Activated naive CD4-positive, alpha-beta T cell treated with anti-CD3 and anti-CD28 coated beads, Interleukin-2, amount 50 U/mL, for 24 hours (primary cell): ENCODE measurements at regions not wholly inside any gene's neighbourhood (a gene's known extent, or its start where the extent isn't known, plus 50 kb on each side); places are given as distances from the start of the nearest gene placed in this dataset.
"Not testable (repeated sequence)": the region's sequence is repeated elsewhere in the genome, so short reads cannot be mapped to it uniquely, and the experiment has no call there.

Experiments used
- H3K27ac Mint-ChIP-seq: one replicate; pipeline ENCODE4 v1.8.0; 2021; ENCODE audit warnings: mild to moderate bottlenecking, mixed read lengths
- H3K27me3 Mint-ChIP-seq: one replicate; pipeline ENCODE4 v1.8.0; 2021; ENCODE audit warnings: mixed read lengths
- H3K36me3 Mint-ChIP-seq: one replicate; pipeline ENCODE4 v1.8.0; 2021; ENCODE audit warnings: mixed read lengths
- H3K4me1 Mint-ChIP-seq: one replicate; pipeline ENCODE4 v1.8.0; 2021; ENCODE audit warnings: mixed read lengths
- H3K4me3 Mint-ChIP-seq: one replicate; pipeline ENCODE4 v1.8.0; 2021; ENCODE audit warnings: mild to moderate bottlenecking, mixed read lengths
- H3K9me3 Mint-ChIP-seq: one replicate; pipeline ENCODE4 v1.8.0; 2021; ENCODE audit warnings: mixed read lengths

GRCh38 chr14:66239589-66239988 is 246.6 kb upstream of the CCDC196 start:
- H3K27ac Mint-ChIP-seq, result no peak overlapping the region
- H3K4me3 Mint-ChIP-seq, result no peak overlapping the region
- no peaks in the 10 kb centered on the region for H3K36me3 Mint-ChIP-seq
- H3K4me1 Mint-ChIP-seq, result no peaks in the 10 kb centered on the region
- H3K9me3 Mint-ChIP-seq, result no peaks in the 10 kb centered on the region
- H3K27me3 Mint-ChIP-seq, result peaks cover 5% of the 10 kb centered on the region

- Mint-ChIP-seq H3K27ac (no peak overlapping the region), H3K4me3 (no peak overlapping the region), H3K9me3 (no peaks in the 10 kb centered on the region), H3K27me3 (peaks cover 5% of the 10 kb centered on the region), H3K36me3 (no peaks in the 10 kb centered on the region), H3K4me1 (no peaks in the 10 kb centered on the region)
Measured at GRCh38 chr14:66240105-66240504, 246.1 kb upstream of the CCDC196 start.

- no peaks in the 10 kb centered on the region for H3K4me1 Mint-ChIP-seq
- no peaks in the 10 kb centered on the region for H3K9me3 Mint-ChIP-seq
- no peak overlapping the region for H3K4me3 Mint-ChIP-seq
- H3K27me3 Mint-ChIP-seq, result peaks cover 4% of the 10 kb centered on the region
- no peak overlapping the region for H3K27ac Mint-ChIP-seq
- H3K36me3 Mint-ChIP-seq, result no peaks in the 10 kb centered on the region
Measured at GRCh38 chr14:66242001-66242400, 244.2 kb upstream of the CCDC196 start.

- no peaks in the 10 kb centered on the region for H3K4me1 Mint-ChIP-seq
- no peak overlapping the region for H3K27ac Mint-ChIP-seq
- H3K27me3 Mint-ChIP-seq, result no peaks in the 10 kb centered on the region
- H3K4me3 Mint-ChIP-seq, result no peak overlapping the region
- no peaks in the 10 kb centered on the region for H3K9me3 Mint-ChIP-seq
- H3K36me3 Mint-ChIP-seq, result no peaks in the 10 kb centered on the region
Measured at GRCh38 chr14:66244834-66245233, 241.3 kb upstream of the CCDC196 start.

GRCh38 chr14:66247662-66248193 is 238.4 kb upstream of the CCDC196 start:
- Mint-ChIP-seq H3K4me1 (no peaks in the 10 kb centered on the region), H3K36me3 (no peaks in the 10 kb centered on the region), H3K27ac (no peak overlapping the region), H3K27me3 (no peaks in the 10 kb centered on the region), H3K4me3 (no peak overlapping the region), H3K9me3 (no peaks in the 10 kb centered on the region)

GRCh38 chr14:66248256-66248655 is 237.9 kb upstream of the CCDC196 start:
- Mint-ChIP-seq H3K36me3 (no peaks in the 10 kb centered on the region), H3K4me1 (no peaks in the 10 kb centered on the region), H3K27ac (no peak overlapping the region), H3K9me3 (no peaks in the 10 kb centered on the region), H3K4me3 (no peak overlapping the region), H3K27me3 (no peaks in the 10 kb centered on the region)

- no peaks in the 10 kb centered on the region for H3K9me3 Mint-ChIP-seq
- no peaks in the 10 kb centered on the region for H3K4me1 Mint-ChIP-seq
- no peak overlapping the region for H3K27ac Mint-ChIP-seq
- no peaks in the 10 kb centered on the region for H3K27me3 Mint-ChIP-seq
- H3K36me3 Mint-ChIP-seq, result no peaks in the 10 kb centered on the region
- H3K4me3 Mint-ChIP-seq, result no peak overlapping the region
Measured at GRCh38 chr14:66249544-66249943, 236.6 kb upstream of the CCDC196 start.

- no peaks in the 10 kb centered on the region for H3K9me3 Mint-ChIP-seq
- no peak overlapping the region for H3K4me3 Mint-ChIP-seq
- H3K36me3 Mint-ChIP-seq, result no peaks in the 10 kb centered on the region
- H3K27ac Mint-ChIP-seq, result no peak overlapping the region
- no peaks in the 10 kb centered on the region for H3K4me1 Mint-ChIP-seq
- no peaks in the 10 kb centered on the region for H3K27me3 Mint-ChIP-seq
Measured at GRCh38 chr14:66254038-66254437, 232.1 kb upstream of the CCDC196 start.

GRCh38 chr14:66268802-66269334 is 217.3 kb upstream of the CCDC196 start:
- peaks cover 3% of the 10 kb centered on the region for H3K36me3 Mint-ChIP-seq
- no peaks in the 10 kb centered on the region for H3K9me3 Mint-ChIP-seq
- H3K4me3 Mint-ChIP-seq, result no peak overlapping the region
- no peak overlapping the region for H3K27ac Mint-ChIP-seq
- H3K27me3 Mint-ChIP-seq, result peaks cover 1% of the 10 kb centered on the region
- no peaks in the 10 kb centered on the region for H3K4me1 Mint-ChIP-seq

GRCh38 chr14:66272221-66272620 is 213.9 kb upstream of the CCDC196 start:
- H3K36me3 Mint-ChIP-seq, result peaks cover 3% of the 10 kb centered on the region
- H3K4me3 Mint-ChIP-seq, result no peak overlapping the region
- H3K27me3 Mint-ChIP-seq, result peaks cover 3% of the 10 kb centered on the region
- no peak overlapping the region for H3K27ac Mint-ChIP-seq
- no peaks in the 10 kb centered on the region for H3K9me3 Mint-ChIP-seq
- H3K4me1 Mint-ChIP-seq, result no peaks in the 10 kb centered on the region

GRCh38 chr14:66273261-66273832 is 212.8 kb upstream of the CCDC196 start:
- Mint-ChIP-seq H3K27me3 (peaks cover 3% of the 10 kb centered on the region), H3K27ac (no peak overlapping the region), H3K36me3 (peaks cover 3% of the 10 kb centered on the region), H3K4me3 (no peak overlapping the region), H3K9me3 (no peaks in the 10 kb centered on the region), H3K4me1 (no peaks in the 10 kb centered on the region)

- not testable (repeated sequence) for H3K4me1 Mint-ChIP-seq, H3K9me3 Mint-ChIP-seq, H3K27me3 Mint-ChIP-seq, H3K4me3 Mint-ChIP-seq, H3K36me3 Mint-ChIP-seq, H3K27ac Mint-ChIP-seq
Measured at GRCh38 chr14:66278418-66278817, 207.8 kb upstream of the CCDC196 start.

GRCh38 chr14:66281036-66281776 is 205.0 kb upstream of the CCDC196 start:
- H3K4me1 Mint-ChIP-seq, result no peaks in the 10 kb centered on the region
- no peaks in the 10 kb centered on the region for H3K9me3 Mint-ChIP-seq
- H3K4me3 Mint-ChIP-seq, result no peak overlapping the region
- no peaks in the 10 kb centered on the region for H3K27me3 Mint-ChIP-seq
- peaks cover 4% of the 10 kb centered on the region for H3K36me3 Mint-ChIP-seq
- H3K27ac Mint-ChIP-seq, result no peak overlapping the region

GRCh38 chr14:66284346-66284745 is 201.8 kb upstream of the CCDC196 start:
- H3K9me3 Mint-ChIP-seq, result no peaks in the 10 kb centered on the region
- no peak overlapping the region for H3K27ac Mint-ChIP-seq
- H3K36me3 Mint-ChIP-seq, result no peaks in the 10 kb centered on the region
- H3K27me3 Mint-ChIP-seq, result no peaks in the 10 kb centered on the region
- no peak overlapping the region for H3K4me3 Mint-ChIP-seq
- no peaks in the 10 kb centered on the region for H3K4me1 Mint-ChIP-seq

- Mint-ChIP-seq H3K27ac (no peak overlapping the region), H3K4me1 (peaks cover 2% of the 10 kb centered on the region), H3K4me3 (no peak overlapping the region), H3K36me3 (no peaks in the 10 kb centered on the region), H3K27me3 (no peaks in the 10 kb centered on the region), H3K9me3 (no peaks in the 10 kb centered on the region)
Measured at GRCh38 chr14:66288511-66288910, 197.7 kb upstream of the CCDC196 start.

- Mint-ChIP-seq H3K9me3 (peaks cover under 1% of the 10 kb centered on the region), H3K27ac (no peak overlapping the region), H3K27me3 (no peaks in the 10 kb centered on the region), H3K36me3 (no peaks in the 10 kb centered on the region), H3K4me3 (no peak overlapping the region), H3K4me1 (peaks cover 7% of the 10 kb centered on the region)
Measured at GRCh38 chr14:66291756-66292155, 194.4 kb upstream of the CCDC196 start.
